ENCODE measurements at regions not wholly inside any gene's neighbourhood (a gene's known extent, or its start where the extent isn't known, plus 50 kb on each side); places are given as distances from the start of the nearest gene placed in this dataset.

DNA sequence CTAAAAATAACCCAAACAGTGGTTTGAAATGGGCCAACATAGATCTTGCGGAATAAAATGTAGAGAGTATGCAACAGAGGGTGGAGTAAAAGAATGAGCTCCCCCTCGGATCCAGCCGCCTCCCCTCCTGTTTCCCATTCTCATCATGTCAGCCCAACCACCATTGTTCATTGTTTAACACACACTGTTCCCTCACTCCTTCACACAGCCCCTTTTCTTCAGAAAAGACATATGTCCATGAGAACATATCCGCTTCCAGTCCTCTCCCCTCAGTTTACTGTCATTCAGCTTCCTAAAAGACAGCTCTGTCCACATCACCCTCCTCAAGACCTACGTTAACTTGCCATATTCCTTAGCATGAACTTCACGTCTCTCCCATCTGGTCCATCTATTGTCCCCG is 62.9 kb upstream of the SERTAD2 start:
- TF ChIP-seq, protein P1, sequence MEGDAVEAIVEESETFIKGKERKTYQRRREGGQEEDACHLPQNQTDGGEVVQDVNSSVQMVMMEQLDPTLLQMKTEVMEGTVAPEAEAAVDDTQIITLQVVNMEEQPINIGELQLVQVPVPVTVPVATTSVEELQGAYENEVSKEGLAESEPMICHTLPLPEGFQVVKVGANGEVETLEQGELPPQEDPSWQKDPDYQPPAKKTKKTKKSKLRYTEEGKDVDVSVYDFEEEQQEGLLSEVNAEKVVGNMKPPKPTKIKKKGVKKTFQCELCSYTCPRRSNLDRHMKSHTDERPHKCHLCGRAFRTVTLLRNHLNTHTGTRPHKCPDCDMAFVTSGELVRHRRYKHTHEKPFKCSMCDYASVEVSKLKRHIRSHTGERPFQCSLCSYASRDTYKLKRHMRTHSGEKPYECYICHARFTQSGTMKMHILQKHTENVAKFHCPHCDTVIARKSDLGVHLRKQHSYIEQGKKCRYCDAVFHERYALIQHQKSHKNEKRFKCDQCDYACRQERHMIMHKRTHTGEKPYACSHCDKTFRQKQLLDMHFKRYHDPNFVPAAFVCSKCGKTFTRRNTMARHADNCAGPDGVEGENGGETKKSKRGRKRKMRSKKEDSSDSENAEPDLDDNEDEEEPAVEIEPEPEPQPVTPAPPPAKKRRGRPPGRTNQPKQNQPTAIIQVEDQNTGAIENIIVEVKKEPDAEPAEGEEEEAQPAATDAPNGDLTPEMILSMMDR (IDR thresholded peaks at IDR 0.05), result no peak
- TF ChIP-seq POLR2A (IDR thresholded peaks at IDR 0.05), result no peak
